Tibial nerve (tissue), 4 donors: ENCODE measurements at regions not wholly inside any gene's neighbourhood (a gene's known extent, or its start where the extent isn't known, plus 50 kb on each side); places are given as distances from the start of the nearest gene placed in this dataset.

ENCODE experiments used
- DNase-seq, 2 donors: peaks; one replicate each; pipeline ENCODE4 v3.0.0-alpha.2; 2019; ENCODE audit warnings: low spot score in 2 of 2
- H3K27ac ChIP-seq, 4 donors: fragments of 200-600 bp; sonication (generic) in 3 of 4; one replicate each; pipeline ENCODE4 v1.5.1; 2017 to 2019; ENCODE audit warnings: mild to moderate bottlenecking in 1 of 4
- H3K27me3 ChIP-seq, 2 donors: fragments of 200-600 bp; sonication (generic) in 1 of 2; one replicate each; pipeline versions ENCODE4 v1.5.1 to v1.6.0; 2017 to 2019
- H3K36me3 ChIP-seq, 3 donors: fragments of 200-600 bp; sonication (generic); one replicate each; pipeline ENCODE4 v1.5.1; 2018 to 2019
- H3K4me1 ChIP-seq, 4 donors: fragments of 200-600 bp; sonication (generic) in 3 of 4; one replicate each; pipeline ENCODE4 v1.5.1; 2017 to 2019
- H3K4me3 ChIP-seq, 4 donors: fragments of 200-600 bp; sonication (generic) in 3 of 4; one replicate each; pipeline ENCODE4 v1.5.1; 2017 to 2019; ENCODE audit warnings: mild to moderate bottlenecking in 1 of 4, moderate library complexity in 1 of 4
- H3K9me3 ChIP-seq, 4 donors: fragments of 200-600 bp; sonication (generic) in 3 of 4; one replicate each; pipeline ENCODE4 v1.5.1; 2017 to 2019
- EP300 ChIP-seq, 2 donors: sonication (generic); formaldehyde crosslinking; IDR thresholded peaks; one replicate each; pipeline ENCODE4 v1.6.1; 2017; ENCODE audit warnings: antibody characterized with exemption in 2 of 2, mild to moderate bottlenecking in 1 of 2
- POLR2A ChIP-seq, 2 donors: fragments of 450-650 bp; IDR thresholded peaks; one replicate each; pipeline ENCODE4 v1.6.1; 2017; ENCODE audit warnings: antibody characterized with exemption in 2 of 2, mild to moderate bottlenecking in 2 of 2, moderate library complexity in 2 of 2
- WGBS, 2 donors: methylation state at CpG; one replicate each; pipeline ENCODE4 v1.1.5; 2018; 5-methylcytosine and 5-hydroxymethylcytosine counted together
- TF ChIP-seq, protein P1 (sequence below), 5 experiments: fragments of 200-600 bp in 3 of 5; fragments of 450-650 bp in 2 of 5; sonication (generic) in 3 of 5; IDR thresholded peaks; one replicate each; pipeline ENCODE4 v1.5.1; 2016 to 2019; ENCODE audit warnings: antibody characterized with exemption in 5 of 5, mild to moderate bottlenecking in 3 of 5, moderate library complexity in 2 of 5

DNA sequence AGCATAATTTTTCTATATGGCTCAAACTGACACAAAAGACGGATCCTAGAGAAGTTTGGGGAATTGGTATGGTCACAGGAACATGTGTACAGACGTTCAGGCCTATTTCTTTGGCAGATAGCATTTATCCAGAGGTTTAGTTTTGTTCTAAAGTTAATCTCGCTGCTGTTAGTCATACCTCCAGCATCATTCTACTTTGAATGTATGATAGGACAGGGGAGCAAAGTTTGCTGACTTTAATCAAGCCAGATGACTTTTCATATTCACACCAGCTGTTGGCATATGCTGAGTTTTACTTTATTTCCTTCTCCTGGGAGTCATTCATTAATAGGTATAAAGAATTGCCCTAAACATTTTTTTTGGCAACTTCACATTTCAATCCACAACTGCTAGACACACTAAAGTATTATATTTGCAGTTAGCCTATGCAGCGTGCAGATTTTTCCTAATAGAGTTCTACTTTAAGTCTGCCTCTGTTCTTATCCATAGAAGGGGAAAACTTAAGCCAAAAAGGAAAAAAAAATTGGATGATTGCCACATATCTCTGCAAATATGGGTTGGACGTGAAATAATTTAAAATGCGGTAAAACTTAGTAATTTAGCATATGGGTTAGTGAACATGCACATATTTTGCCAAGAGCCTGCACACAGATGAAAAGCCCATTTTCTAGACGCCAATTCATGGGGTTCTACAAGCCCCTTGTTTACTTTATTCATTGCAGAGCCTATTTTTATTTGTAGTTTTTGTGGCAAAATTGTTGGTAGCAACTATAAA is 213.1 kb downstream of the C7orf25 start:
- peaks cover 0 to 39% (median 9%) of the 10 kb centered on the region in 4 donors for H3K4me1 ChIP-seq
- H3K36me3 ChIP-seq: no peaks in the 10 kb centered on the region
- no peak overlapping the region for H3K4me3 ChIP-seq
- H3K9me3 ChIP-seq: no peaks in the 10 kb centered on the region
- no peaks in the 10 kb centered on the region for H3K27me3 ChIP-seq
- 59 to 64% methylated on average over 7 of the region's 7 CpGs for WGBS, 2 donors
- no peak for DNase-seq
- H3K27ac ChIP-seq: no peak overlapping the region
- TF ChIP-seq, protein P1, sequence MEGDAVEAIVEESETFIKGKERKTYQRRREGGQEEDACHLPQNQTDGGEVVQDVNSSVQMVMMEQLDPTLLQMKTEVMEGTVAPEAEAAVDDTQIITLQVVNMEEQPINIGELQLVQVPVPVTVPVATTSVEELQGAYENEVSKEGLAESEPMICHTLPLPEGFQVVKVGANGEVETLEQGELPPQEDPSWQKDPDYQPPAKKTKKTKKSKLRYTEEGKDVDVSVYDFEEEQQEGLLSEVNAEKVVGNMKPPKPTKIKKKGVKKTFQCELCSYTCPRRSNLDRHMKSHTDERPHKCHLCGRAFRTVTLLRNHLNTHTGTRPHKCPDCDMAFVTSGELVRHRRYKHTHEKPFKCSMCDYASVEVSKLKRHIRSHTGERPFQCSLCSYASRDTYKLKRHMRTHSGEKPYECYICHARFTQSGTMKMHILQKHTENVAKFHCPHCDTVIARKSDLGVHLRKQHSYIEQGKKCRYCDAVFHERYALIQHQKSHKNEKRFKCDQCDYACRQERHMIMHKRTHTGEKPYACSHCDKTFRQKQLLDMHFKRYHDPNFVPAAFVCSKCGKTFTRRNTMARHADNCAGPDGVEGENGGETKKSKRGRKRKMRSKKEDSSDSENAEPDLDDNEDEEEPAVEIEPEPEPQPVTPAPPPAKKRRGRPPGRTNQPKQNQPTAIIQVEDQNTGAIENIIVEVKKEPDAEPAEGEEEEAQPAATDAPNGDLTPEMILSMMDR (IDR thresholded peaks at IDR 0.05): no peak
- no peak for TF ChIP-seq POLR2A (IDR thresholded peaks at IDR 0.05)
- no peak for TF ChIP-seq EP300 (IDR thresholded peaks at IDR 0.05)

DNA sequence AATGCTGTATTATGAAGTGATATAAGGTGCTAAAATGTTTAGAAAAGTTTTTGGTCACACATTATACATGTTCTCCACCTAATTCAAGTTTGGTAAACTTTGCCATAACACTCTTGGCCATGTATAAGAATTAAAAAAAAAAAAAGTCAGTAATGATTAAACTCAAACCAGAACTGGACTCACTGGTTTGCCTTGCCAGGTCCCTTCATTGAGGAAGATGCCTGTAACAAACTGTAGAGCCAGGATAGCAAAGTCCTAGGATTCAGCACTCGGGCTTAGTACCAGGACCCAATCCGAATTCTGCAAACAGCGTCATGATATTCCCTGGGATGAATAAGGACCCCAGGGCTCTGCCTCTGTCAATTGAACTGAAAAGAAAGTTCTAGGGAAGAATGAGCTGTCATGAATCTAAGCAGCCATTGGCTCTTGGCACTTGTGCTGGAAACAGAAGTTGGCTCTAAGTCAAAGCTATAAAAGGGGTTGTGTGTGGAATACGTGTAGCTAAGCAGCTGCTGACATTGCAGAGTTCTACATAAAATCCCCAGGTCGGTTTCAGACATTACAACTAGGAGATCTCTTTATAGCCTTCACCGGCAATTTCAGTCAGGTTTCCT is 216.9 kb downstream of the C7orf25 start:
- peaks cover 0 to 35% (median 9%) of the 10 kb centered on the region in 4 donors for H3K4me1 ChIP-seq
- 42 to 47% methylated on average over 6 of the region's 6 CpGs for WGBS, 2 donors
- no peak for DNase-seq
- TF ChIP-seq, protein P1 (IDR thresholded peaks at IDR 0.05): no peak
- TF ChIP-seq EP300 (IDR thresholded peaks at IDR 0.05): no peak
- TF ChIP-seq POLR2A (IDR thresholded peaks at IDR 0.05): no peak
- no peaks in the 10 kb centered on the region for H3K9me3 ChIP-seq
- H3K27me3 ChIP-seq: no peaks in the 10 kb centered on the region
- no peak overlapping the region for H3K27ac ChIP-seq
- H3K36me3 ChIP-seq: no peaks in the 10 kb centered on the region
- H3K4me3 ChIP-seq: no peak overlapping the region

DNA sequence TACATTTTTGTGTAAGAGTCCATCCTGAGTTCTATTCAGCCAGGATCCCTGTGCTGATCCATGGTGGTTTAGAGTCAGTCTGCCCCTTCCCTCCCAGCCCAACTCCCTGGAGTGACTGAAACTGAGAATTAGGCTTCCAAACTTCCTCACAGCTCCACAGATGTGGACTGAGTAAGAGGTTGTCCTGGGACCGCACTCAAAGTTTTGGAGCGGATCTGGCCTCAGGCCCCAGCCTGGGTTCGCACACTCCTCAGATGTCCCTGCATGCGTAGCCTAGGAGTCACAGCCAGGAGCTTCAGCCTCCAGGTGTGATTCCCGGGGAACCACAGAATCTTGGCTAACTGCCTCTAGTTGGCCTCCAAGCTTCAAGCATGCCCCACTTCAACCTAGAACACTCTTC is 218.1 kb downstream of the C7orf25 start:
- Histone ChIP-seq H3K4me3 (no peak overlapping the region), H3K27me3 (no peaks in the 10 kb centered on the region), H3K4me1 (peaks cover 0 to 22% (median 5%) of the 10 kb centered on the region in 4 donors), H3K36me3 (no peaks in the 10 kb centered on the region), H3K27ac (no peak overlapping the region), H3K9me3 (no peaks in the 10 kb centered on the region)
- DNase-seq: no peak
- WGBS, 2 donors: 93 to 96% methylated on average over 3 to 5 of the region's 5 CpGs
- TF ChIP-seq EP300 (IDR thresholded peaks at IDR 0.05) (no peak), POLR2A (IDR thresholded peaks at IDR 0.05) (no peak)
- TF ChIP-seq, protein P1 (IDR thresholded peaks at IDR 0.05): no peak

DNA sequence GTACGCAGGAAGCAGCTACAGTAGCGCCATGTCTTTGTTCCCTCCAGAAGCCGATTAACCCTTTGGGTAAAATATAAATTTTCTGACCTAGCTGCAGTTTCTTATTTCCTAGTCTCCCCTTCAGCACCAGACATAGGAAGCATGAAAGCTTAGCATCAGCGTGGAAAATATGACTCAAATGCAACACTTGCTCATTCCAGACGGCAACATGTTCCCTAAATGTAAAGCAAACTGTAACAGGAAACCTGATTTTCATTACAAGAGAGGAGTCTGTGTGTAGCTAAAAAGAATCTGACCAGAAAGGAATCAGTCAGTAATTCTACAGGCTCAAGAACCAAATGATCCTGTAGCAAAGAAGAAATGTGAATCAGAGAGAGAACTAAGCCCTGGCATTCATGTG is 219.2 kb downstream of the C7orf25 start:
- no peak for DNase-seq
- H3K4me3 ChIP-seq: no peak overlapping the region
- no peaks in the 10 kb centered on the region for H3K27me3 ChIP-seq
- WGBS, 2 donors: 74 to 75% methylated on average over 5 of the region's 5 CpGs
- H3K27ac ChIP-seq: no peak overlapping the region
- H3K4me1 ChIP-seq: peaks cover 0 to 14% (median 5%) of the 10 kb centered on the region in 4 donors
- TF ChIP-seq POLR2A (IDR thresholded peaks at IDR 0.05) (no peak), EP300 (IDR thresholded peaks at IDR 0.05) (no peak)
- TF ChIP-seq, protein P1 (IDR thresholded peaks at IDR 0.05): no peak
- no peaks in the 10 kb centered on the region for H3K9me3 ChIP-seq
- H3K36me3 ChIP-seq: no peaks in the 10 kb centered on the region
